HCT116 (cell line): ENCODE measurements at regions not wholly inside any gene's neighbourhood (a gene's known extent, or its start where the extent isn't known, plus 50 kb on each side); places are given as distances from the start of the nearest gene placed in this dataset.

Experiments
- ATAC-seq: fragments of 200-7000 bp; cut with Tn5 transposase; 2 replicates; pipeline ENCODE4 v1.9.1; 2020; ENCODE audit warnings: mild to moderate bottlenecking, moderate library complexity
- BruUV-seq: library from RNA; stranded (reverse); fragments of 400-500 nt; replicated peaks from 2 replicates; lab custom pipeline; 2021; lab: Mats Ljungman, UMichigan
- CTCF ChIA-PET: fragments of 300-600 bp; sonication (Branson Sonifier 250); formaldehyde crosslinking; loops from one replicate; lab custom pipeline; 2021; ENCODE audit warnings: antibody characterized with exemption; lab: Charles Lee
- POLR2A ChIA-PET: fragments of 300-600, 350-600 bp; sonication (Branson Sonifier 250); formaldehyde crosslinking; loops from one replicate; lab custom pipeline; 2021; ENCODE audit warnings: antibody characterized with exemption; lab: Charles Lee
- RAD21 ChIA-PET, 2 experiments: fragments of 300-600 bp; sonication (Branson Sonifier 250); formaldehyde crosslinking; loops; one replicate each; lab custom pipeline; 2023; ENCODE audit warnings: low total read pairs in 2 of 2; ENCODE audit not compliant: uncharacterized antibody in 2 of 2, unreplicated experiment in 2 of 2, low non-redundant PET in 1 of 2; lab: Charles Lee
- DNase-seq: peaks from one replicate; pipeline ENCODE4 v3.0.0-alpha.2; 2010; ENCODE audit warnings: low read depth, low spot score
- H2AFZ ChIP-seq: fragments of 200-600 bp; shearing (Covaris generic), sonication (generic); 2 replicates; pipeline ENCODE4 v1.6.1; 2017; ENCODE audit warnings: low read depth, mixed run types, mixed read lengths, antibody characterized with exemption, low read length; ENCODE audit not compliant: poor library complexity, severe bottlenecking
- H3K27ac ChIP-seq: 2 replicates; pipeline ENCODE4 v1.5.1; 2012; ENCODE audit warnings: low read depth, low read length
- H3K27me3 ChIP-seq: fragments of 200-600 bp; sonication (generic); 2 replicates; pipeline ENCODE4 v1.6.1; 2016; ENCODE audit warnings: mixed run types, low read length, mixed read lengths; ENCODE audit not compliant: insufficient read depth
- H3K36me3 ChIP-seq, 2 experiments: fragments of 200-500 bp in 1 of 2; fragments of 200-600 bp in 1 of 2; sonication (Bioruptor generic) in 1 of 2; sonication (generic) in 1 of 2; 2 replicates each; pipeline versions ENCODE4 v1.5.1 to v1.6.1; 2014 to 2016; ENCODE audit warnings: low read length in 2 of 2, inconsistent platforms in 1 of 2, mixed read lengths in 1 of 2, mixed run types in 1 of 2; ENCODE audit not compliant: insufficient read depth in 2 of 2, control insufficient read depth in 1 of 2
- H3K4me1 ChIP-seq, 2 experiments: fragments of 200-600 bp in 1 of 2; sonication (generic) in 1 of 2; 2 replicates each; pipeline versions ENCODE4 v1.5.1 to v1.6.1; 2012 to 2017; ENCODE audit warnings: low read length in 2 of 2, inconsistent platforms in 1 of 2, mild to moderate bottlenecking in 1 of 2, mixed read lengths in 1 of 2, mixed run types in 1 of 2, moderate library complexity in 1 of 2; ENCODE audit not compliant: insufficient read depth in 2 of 2, control insufficient read depth in 1 of 2
- H3K4me2 ChIP-seq: fragments of 200-600 bp; sonication (generic); 2 replicates; pipeline ENCODE4 v1.6.1; 2017; ENCODE audit warnings: mixed run types, low read length, mixed read lengths
- H3K4me3 ChIP-seq, 2 experiments: fragments of 200-600 bp in 1 of 2; sonication (generic) in 1 of 2; replicated peaks in 1 of 2; 2 replicates each; pipeline ENCODE4 v1.5.1; 2011 to 2016; ENCODE audit warnings: low read length in 2 of 2, control low read depth in 1 of 2, low read depth in 1 of 2, mild to moderate bottlenecking in 1 of 2, mixed read lengths in 1 of 2, mixed run types in 1 of 2
- H3K79me2 ChIP-seq: fragments of 200-600 bp; sonication (generic); 2 replicates; pipeline ENCODE4 v1.6.1; 2017; ENCODE audit warnings: mild to moderate bottlenecking, mixed run types, low read length, moderate library complexity, mixed read lengths; ENCODE audit not compliant: insufficient read depth
- H3K9ac ChIP-seq: fragments of 200-600 bp; sonication (generic); 2 replicates; pipeline ENCODE4 v1.6.1; 2016; ENCODE audit warnings: low read length, mixed read lengths
- H3K9me2 ChIP-seq: fragments of 200-600 bp; sonication (generic), shearing (Covaris generic); 2 replicates; pipeline ENCODE4 v1.6.1; 2017; ENCODE audit warnings: mixed run types, mild to moderate bottlenecking, moderate library complexity; ENCODE audit not compliant: insufficient read depth
- H3K9me3 ChIP-seq, 2 experiments: fragments of 200-500 bp in 1 of 2; fragments of 200-600 bp in 1 of 2; sonication (Bioruptor generic) in 1 of 2; sonication (generic) in 1 of 2; 2 replicates each; pipeline ENCODE4 v1.6.1; 2014 to 2017; ENCODE audit warnings: low read length in 2 of 2, mixed read lengths in 2 of 2, inconsistent platforms in 1 of 2, low read depth in 1 of 2, mild to moderate bottlenecking in 1 of 2, mixed run types in 1 of 2, moderate library complexity in 1 of 2; ENCODE audit not compliant: control insufficient read depth in 1 of 2, insufficient read depth in 1 of 2
- H4K20me1 ChIP-seq: fragments of 200-600 bp; sonication (generic), shearing (Covaris generic); 2 replicates; pipeline ENCODE4 v1.6.1; 2017; ENCODE audit warnings: mixed run types, mild to moderate bottlenecking, moderate library complexity; ENCODE audit not compliant: insufficient read depth
- CEBPB ChIP-seq: IDR thresholded peaks from 2 replicates; pipeline ENCODE4 v1.6.1; 2012; ENCODE audit warnings: low read depth
- ELF1 ChIP-seq: IDR thresholded peaks from 2 replicates; pipeline ENCODE4 v1.6.1; 2012; ENCODE audit warnings: low read depth, borderline replicate concordance
- EZH2 ChIP-seq: fragments of 200-600 bp; sonication (generic); IDR thresholded peaks from 2 replicates; pipeline ENCODE4 v1.6.1; 2017; ENCODE audit warnings: antibody characterized with exemption, mixed run types
- EZH2phosphoT487 ChIP-seq: fragments of 200-600 bp; IDR thresholded peaks from 2 replicates; pipeline ENCODE4 v1.6.1; 2018; ENCODE audit warnings: antibody characterized with exemption, borderline replicate concordance
- FOSL1 ChIP-seq: IDR thresholded peaks from 2 replicates; pipeline ENCODE4 v1.6.1; 2012; ENCODE audit warnings: low read depth
- JUND ChIP-seq: IDR thresholded peaks from 2 replicates; pipeline ENCODE4 v1.6.1; 2012
- MAX ChIP-seq: IDR thresholded peaks from 2 replicates; pipeline ENCODE4 v1.6.1; 2012
- POLR2AphosphoS5 ChIP-seq: IDR thresholded peaks from 2 replicates; pipeline ENCODE4 v1.6.1; 2011; ENCODE audit warnings: mild to moderate bottlenecking, low read depth, low read length, moderate library complexity
- RAD21 ChIP-seq: IDR thresholded peaks from 2 replicates; pipeline ENCODE4 v1.6.1; 2012; ENCODE audit warnings: low read depth, mild to moderate bottlenecking
- REST ChIP-seq: IDR thresholded peaks from 2 replicates; pipeline ENCODE4 v1.6.1; 2012; ENCODE audit warnings: low read depth
- SIN3A ChIP-seq: IDR thresholded peaks from 2 replicates; pipeline ENCODE4 v1.6.1; 2012; ENCODE audit warnings: low read depth
- SP1 ChIP-seq: IDR thresholded peaks from 2 replicates; pipeline ENCODE4 v1.6.1; 2012; ENCODE audit warnings: low read depth
- SRF ChIP-seq: IDR thresholded peaks from 2 replicates; pipeline ENCODE4 v1.6.1; 2012; ENCODE audit warnings: low read depth
- TCF7L2 ChIP-seq: IDR thresholded peaks from 2 replicates; pipeline ENCODE4 v1.7.0; 2011; ENCODE audit warnings: borderline replicate concordance, inconsistent platforms; ENCODE audit not compliant: insufficient read depth, insufficient read length; ENCODE audit errors: extremely low read depth
- YY1 ChIP-seq: IDR thresholded peaks from 2 replicates; pipeline ENCODE4 v1.6.1; 2011; ENCODE audit warnings: low read length, low read depth, moderate library complexity, mild to moderate bottlenecking; ENCODE audit not compliant: insufficient replicate concordance; ENCODE audit errors: extremely low read depth
- ZFX ChIP-seq: fragments of 450-650 bp; IDR thresholded peaks from 2 replicates; pipeline ENCODE4 v1.6.1; 2017
- ZNF274 ChIP-seq: fragments of 200-500 bp; sonication (Bioruptor generic); IDR thresholded peaks from 2 replicates; pipeline ENCODE4 v1.6.1; 2014; ENCODE audit warnings: mild to moderate bottlenecking, low read depth, low read length, inconsistent platforms
- intact Hi-C: fragments of 100-400 bp; cut with micrococcal nuclease; formaldehyde crosslinking; loops from 2 replicates; pipeline ENCODE4 v1.10.0; 2022
- TF ChIP-seq, protein P1 (sequence below): IDR thresholded peaks from 2 replicates; pipeline ENCODE4 v1.6.1; 2012
- TF ChIP-seq, protein P2 (sequence below), 3 experiments: fragments of 200-600 bp in 1 of 3; sonication (generic) in 1 of 3; IDR thresholded peaks in 2 of 3; conservative IDR thresholded peaks in 1 of 3; 2 replicates each; pipeline ENCODE4 v1.5.1; 2012 to 2017; ENCODE audit warnings: low read depth in 2 of 3, low read length in 2 of 3, antibody characterized with exemption in 1 of 3, borderline replicate concordance in 1 of 3, control low read depth in 1 of 3, mild to moderate bottlenecking in 1 of 3, mixed read lengths in 1 of 3, mixed run types in 1 of 3, moderate library complexity in 1 of 3; ENCODE audit not compliant: insufficient read depth in 1 of 3

DNA sequence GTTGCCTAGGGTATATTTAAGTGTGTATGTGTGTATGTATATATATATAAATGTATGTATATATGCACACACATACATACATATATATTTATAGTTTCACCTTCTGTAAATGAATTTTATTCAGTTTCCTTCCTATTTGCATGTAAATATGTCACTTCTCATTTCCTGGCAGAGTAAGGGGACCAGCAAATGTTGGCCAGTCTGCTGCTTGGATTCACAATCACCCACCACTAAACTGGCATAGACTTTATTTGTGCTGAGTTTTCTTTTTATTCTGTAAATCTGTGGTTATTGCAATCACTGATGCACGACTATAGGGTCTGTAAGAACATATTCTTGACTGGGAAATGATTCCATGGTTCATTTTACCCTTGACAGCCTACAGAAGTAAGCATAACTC, 640.4 kb upstream of the FAM98A start (continued):
- no peak for TF ChIP-seq FOSL1
- no peak for TF ChIP-seq JUND
- TF ChIP-seq EZH2phosphoT487: no peak
- no peak for TF ChIP-seq RAD21
- TF ChIP-seq SRF: no peak
- TF ChIP-seq MAX: no peak

DNA sequence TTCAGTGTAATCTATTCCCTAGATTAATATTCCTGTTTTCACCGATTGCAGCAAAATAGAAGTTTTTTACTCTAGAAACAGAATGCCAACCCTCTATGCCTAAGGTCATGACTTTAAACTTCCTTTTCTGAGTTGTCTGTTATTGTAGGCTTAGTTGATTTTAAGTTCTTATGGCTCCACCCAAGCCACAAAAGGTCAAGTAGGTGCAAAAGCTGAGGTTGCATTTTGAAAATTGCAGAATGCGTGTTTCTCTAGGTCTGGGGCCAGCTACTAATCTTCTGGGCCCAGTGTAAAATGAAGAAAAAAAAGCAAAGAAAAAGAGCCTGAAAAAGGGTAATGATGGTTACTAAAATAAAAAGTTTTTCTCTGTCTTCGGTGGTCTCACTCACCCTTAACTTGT, 635.7 kb upstream of the FAM98A start:
- no peak overlapping the region for H2AFZ ChIP-seq
- H3K79me2 ChIP-seq: no peaks in the 10 kb centered on the region
- DNase-seq: no peak
- POLR2A ChIA-PET: no interaction called here
- no peak overlapping the region for H3K9ac ChIP-seq
- ATAC-seq: no peak
- RAD21 ChIA-PET: no interaction called here
- no peak overlapping the region for H3K27ac ChIP-seq
- H3K4me1 ChIP-seq: no peaks in the 10 kb centered on the region
- TF ChIP-seq, protein P1, sequence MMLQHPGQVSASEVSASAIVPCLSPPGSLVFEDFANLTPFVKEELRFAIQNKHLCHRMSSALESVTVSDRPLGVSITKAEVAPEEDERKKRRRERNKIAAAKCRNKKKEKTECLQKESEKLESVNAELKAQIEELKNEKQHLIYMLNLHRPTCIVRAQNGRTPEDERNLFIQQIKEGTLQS: no peak
- TF ChIP-seq RAD21 (no peak), TCF7L2 (no peak), YY1 (no peak), SP1 (no peak), ELF1 (no peak), MAX (no peak), SIN3A (no peak), POLR2AphosphoS5 (no peak), CEBPB (no peak), REST (no peak), ZNF274 (no peak), EZH2 (no peak), ZFX (no peak), FOSL1 (no peak)
- TF ChIP-seq, protein P2, sequence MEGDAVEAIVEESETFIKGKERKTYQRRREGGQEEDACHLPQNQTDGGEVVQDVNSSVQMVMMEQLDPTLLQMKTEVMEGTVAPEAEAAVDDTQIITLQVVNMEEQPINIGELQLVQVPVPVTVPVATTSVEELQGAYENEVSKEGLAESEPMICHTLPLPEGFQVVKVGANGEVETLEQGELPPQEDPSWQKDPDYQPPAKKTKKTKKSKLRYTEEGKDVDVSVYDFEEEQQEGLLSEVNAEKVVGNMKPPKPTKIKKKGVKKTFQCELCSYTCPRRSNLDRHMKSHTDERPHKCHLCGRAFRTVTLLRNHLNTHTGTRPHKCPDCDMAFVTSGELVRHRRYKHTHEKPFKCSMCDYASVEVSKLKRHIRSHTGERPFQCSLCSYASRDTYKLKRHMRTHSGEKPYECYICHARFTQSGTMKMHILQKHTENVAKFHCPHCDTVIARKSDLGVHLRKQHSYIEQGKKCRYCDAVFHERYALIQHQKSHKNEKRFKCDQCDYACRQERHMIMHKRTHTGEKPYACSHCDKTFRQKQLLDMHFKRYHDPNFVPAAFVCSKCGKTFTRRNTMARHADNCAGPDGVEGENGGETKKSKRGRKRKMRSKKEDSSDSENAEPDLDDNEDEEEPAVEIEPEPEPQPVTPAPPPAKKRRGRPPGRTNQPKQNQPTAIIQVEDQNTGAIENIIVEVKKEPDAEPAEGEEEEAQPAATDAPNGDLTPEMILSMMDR (IDR thresholded peaks at IDR 0.05 in 2 of 3, conservative IDR thresholded peaks at IDR 0.05 in 1 of 3; ENCODE audit: borderline replicate concordance in 1 of 3, insufficient read depth in 1 of 3, low read depth in 2 of 3, low read length in 2 of 3): no peak
- intact Hi-C loops: no loop called here
- H3K9me2 ChIP-seq: no peaks in the 10 kb centered on the region
- H3K4me2 ChIP-seq: no peak overlapping the region
- no peak overlapping the region for H3K4me3 ChIP-seq
- H3K36me3 ChIP-seq: no peaks in the 10 kb centered on the region
- H3K27me3 ChIP-seq: no peaks in the 10 kb centered on the region
- CTCF ChIA-PET: no interaction called here
- H4K20me1 ChIP-seq: no peaks in the 10 kb centered on the region; the same call in 1 of the 2 replicates
- no TSS peak for BruUV-seq
- H3K9me3 ChIP-seq: peaks cover 0 to 9% of the 10 kb centered on the region in 2 experiments; a peak in 2 of 4 replicates
